Urinary bladder (tissue), 3 donors: ENCODE measurements at regions not wholly inside any gene's neighbourhood (a gene's known extent, or its start where the extent isn't known, plus 50 kb on each side); places are given as distances from the start of the nearest gene placed in this dataset.
"Not testable (repeated sequence)": the region's sequence is repeated elsewhere in the genome, so short reads cannot be mapped to it uniquely, and the experiment has no call there.

ENCODE experiments used
- DNase-seq: peaks from one replicate; pipeline ENCODE4 v3.0.0-alpha.2; 2015; ENCODE audit errors: extremely low spot score
- H3K27ac ChIP-seq: one replicate; pipeline ENCODE4 v1.5.1; 2013; ENCODE audit warnings: low read depth, mild to moderate bottlenecking, moderate library complexity
- H3K36me3 ChIP-seq: one replicate; pipeline ENCODE4 v1.6.1; 2013; ENCODE audit warnings: mild to moderate bottlenecking, moderate library complexity; ENCODE audit not compliant: insufficient read depth
- H3K4me1 ChIP-seq: one replicate; pipeline ENCODE4 v1.6.1; 2013; ENCODE audit warnings: mild to moderate bottlenecking, moderate library complexity; ENCODE audit not compliant: insufficient read depth
- H3K4me3 ChIP-seq: one replicate; pipeline ENCODE4 v1.5.1; 2013; ENCODE audit warnings: low read depth, low read length
- WGBS: extraction: QIAGEN DNeasy Blood & Tissue Kit; methylation state at CpG from one replicate; pipeline ENCODE4 v1.1.7; 2013; 5-methylcytosine and 5-hydroxymethylcytosine counted together
- donor health status: healthy with polysubstance abuse.
- donor health status: healthy.

DNA sequence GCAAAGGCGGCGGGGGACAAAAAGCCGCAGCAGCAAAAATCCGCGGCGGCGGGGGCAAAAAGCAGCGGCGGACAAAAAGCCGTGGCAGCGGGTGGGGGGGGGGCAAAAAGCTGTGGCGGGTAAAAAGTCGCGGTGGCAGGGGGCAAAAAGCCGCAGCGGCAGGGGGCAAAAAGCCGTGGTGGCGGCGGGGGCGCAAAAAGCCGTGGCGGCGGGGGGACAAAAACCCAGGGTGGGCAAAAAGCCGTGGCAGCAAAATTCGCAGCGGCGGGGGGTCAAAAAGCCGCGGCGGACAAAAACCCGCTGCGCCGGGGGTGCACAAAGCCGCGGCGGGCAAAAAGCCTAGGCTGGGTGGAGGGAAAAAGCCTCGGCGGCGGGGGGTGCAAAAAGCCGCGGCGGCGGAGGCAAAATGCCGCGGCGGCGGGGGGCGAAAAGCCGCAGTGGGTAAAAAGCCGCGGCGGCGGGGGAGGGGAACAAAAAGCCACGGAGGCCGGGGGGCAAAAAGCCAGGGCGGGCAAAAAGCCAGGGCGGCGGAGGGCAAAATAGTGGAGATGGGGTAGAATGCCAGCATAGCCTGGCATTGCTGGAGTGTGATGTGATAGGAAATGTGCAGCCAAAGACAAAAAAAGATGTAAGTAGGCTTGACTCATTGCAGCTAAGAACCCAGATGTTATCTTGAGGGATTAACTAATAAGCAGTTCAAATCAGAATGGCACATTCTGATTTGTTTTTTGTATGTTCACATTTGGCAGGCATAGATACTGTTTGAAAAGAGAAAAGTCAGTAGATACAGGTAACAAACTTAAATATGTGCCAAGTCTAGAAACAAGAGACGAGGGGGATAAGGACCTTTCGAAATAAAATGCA lies 1076.3 kb downstream of the RPIA start:
- WGBS = 14% methylated on average over 60 of the region's 60 CpGs
- Histone ChIP-seq H3K27ac (no peak overlapping the region), H3K4me3 (no peak overlapping the region), H3K36me3 (no peaks in the 10 kb centered on the region), H3K4me1 (no peaks in the 10 kb centered on the region)
- DNase-seq = no peak

DNA sequence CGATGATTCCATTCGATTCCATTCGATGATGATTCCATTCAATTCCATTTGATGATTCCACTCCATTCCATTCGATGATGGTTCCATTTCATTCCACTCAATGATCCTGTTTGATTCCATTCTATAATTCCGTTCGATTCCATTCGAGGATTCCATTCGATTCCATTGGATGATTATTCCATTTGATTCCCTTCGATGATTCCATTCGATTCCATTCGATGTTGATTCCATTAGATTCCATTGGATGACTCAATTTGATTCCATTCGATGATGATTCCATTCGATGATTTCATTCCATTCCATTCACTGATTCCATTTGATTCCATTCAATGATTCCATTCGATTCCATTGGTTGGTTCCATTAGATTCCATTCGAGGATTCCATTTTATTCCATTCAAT lies 1084.4 kb downstream of the RPIA start:
- H3K36me3 ChIP-seq = no peaks in the 10 kb centered on the region

DNA sequence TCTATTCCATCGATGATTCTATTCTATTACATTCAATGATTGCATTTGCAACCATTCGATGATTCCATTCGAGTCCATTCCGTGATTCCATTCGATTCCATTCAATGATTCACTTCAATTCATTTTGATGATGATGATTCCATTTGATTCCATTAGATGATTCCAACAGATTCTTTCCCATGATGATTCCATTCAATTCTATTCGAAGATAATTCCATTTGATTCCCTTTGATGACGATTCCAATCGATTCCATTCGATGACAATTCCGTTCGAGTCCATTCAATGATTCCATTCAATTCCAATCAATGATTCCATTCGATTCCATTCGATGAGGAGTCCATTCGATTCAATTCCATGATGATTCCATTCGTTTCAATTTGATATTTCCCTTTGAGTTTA lies 1088.8 kb downstream of the RPIA start:
- DNase-seq = no peak
- no peak overlapping the region for H3K27ac ChIP-seq
- H3K36me3 ChIP-seq = no peaks in the 10 kb centered on the region
- WGBS = 78% methylated on average over 15 of the region's 15 CpGs
- no peak overlapping the region for H3K4me3 ChIP-seq
- no peaks in the 10 kb centered on the region for H3K4me1 ChIP-seq

More for the DNA sequence above, 1084.4 kb downstream of the RPIA start:
- Histone ChIP-seq H3K4me3 (no peak overlapping the region), H3K4me1 (no peaks in the 10 kb centered on the region), H3K27ac (no peak overlapping the region)
- DNase-seq = no peak
- WGBS = 83% methylated on average over 15 of the region's 15 CpGs

DNA sequence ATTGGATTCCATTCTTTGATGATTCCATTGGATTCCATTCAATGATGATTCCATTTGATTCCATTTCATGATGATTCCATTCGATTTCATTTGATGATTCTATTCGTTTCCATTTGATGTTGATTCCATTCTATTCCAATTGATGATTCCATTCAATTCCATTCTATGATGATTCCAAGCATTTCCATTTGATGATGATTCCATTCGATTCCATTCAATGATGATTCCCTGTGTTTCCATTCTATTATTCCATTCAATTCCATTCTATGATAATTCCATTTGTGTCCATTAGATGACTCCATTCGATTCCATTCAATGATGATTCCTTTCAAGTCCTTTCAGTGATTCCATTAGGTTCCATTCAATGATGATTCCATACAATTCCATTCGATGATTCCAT lies 1090.5 kb downstream of the RPIA start:
- WGBS = 53% methylated on average over 5 of the region's 5 CpGs
- Histone ChIP-seq H3K36me3 (no peaks in the 10 kb centered on the region), H3K4me1 (no peaks in the 10 kb centered on the region), H3K4me3 (no peak overlapping the region), H3K27ac (no peak overlapping the region)
- no peak for DNase-seq

DNA sequence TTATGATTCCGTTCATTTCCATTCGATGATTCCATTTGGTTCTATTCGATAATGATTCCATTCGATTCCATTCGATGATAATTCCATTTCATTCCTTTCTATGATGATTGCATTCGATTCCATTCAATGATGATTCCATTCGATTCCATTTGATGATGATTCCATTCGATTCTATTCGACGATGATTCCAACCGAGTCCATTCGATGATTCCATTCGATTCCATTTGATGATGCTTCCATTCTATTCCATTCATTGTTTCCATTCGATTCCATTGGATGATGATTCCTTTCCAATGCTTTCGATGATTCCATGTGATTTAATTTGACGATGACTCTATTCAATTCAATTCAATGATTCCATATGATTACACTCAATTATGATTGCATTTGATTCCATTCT lies 1093.5 kb downstream of the RPIA start:
- no peak overlapping the region for H3K27ac ChIP-seq
- H3K36me3 ChIP-seq = no peaks in the 10 kb centered on the region
- DNase-seq = no peak
- no peaks in the 10 kb centered on the region for H3K4me1 ChIP-seq
- no peak overlapping the region for H3K4me3 ChIP-seq
- WGBS = 86% methylated on average over 16 of the region's 16 CpGs

DNA sequence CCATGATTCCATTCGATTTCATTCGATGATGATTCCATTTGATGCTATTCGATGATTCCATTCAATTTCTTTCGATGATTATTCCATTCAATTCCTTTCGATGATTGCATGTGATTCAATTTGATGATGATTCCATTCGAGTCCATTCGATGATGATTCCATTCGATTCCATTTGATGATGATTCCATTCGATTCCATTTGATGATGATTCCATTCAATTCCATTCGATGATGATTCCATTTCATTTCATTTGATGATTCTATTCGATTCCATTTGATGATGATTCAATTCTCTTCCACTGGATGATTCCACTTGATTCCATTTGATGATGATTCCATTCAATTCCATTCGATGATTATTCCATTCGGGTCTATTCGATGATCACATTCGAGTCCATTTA lies 1094.1 kb downstream of the RPIA start:
- 78% methylated on average over 15 of the region's 15 CpGs for WGBS
- not testable (repeated sequence) for H3K4me3 ChIP-seq, H3K27ac ChIP-seq, H3K4me1 ChIP-seq, H3K36me3 ChIP-seq, DNase-seq

DNA sequence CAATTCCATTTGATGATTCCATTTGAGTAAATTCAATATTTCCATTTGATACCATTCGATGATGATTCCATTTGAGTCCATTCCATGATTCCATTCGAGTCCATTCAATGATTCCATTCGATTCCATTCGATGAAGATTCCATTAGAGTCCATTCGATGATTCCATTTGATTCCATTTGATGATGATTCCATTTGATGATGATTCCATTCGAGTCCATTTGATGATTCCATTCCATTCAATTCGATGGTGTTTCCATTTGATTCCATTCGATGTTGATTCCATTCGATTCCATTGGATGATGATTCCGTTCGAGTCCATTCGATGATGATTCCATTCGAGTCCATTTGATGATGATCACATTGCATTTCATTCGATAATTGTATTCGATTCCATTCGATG lies 1095.2 kb downstream of the RPIA start:
- H3K4me3 ChIP-seq, H3K36me3 ChIP-seq, H3K27ac ChIP-seq, DNase-seq, H3K4me1 ChIP-seq: not testable (repeated sequence)
- WGBS = 79% methylated on average over 16 of the region's 16 CpGs

DNA sequence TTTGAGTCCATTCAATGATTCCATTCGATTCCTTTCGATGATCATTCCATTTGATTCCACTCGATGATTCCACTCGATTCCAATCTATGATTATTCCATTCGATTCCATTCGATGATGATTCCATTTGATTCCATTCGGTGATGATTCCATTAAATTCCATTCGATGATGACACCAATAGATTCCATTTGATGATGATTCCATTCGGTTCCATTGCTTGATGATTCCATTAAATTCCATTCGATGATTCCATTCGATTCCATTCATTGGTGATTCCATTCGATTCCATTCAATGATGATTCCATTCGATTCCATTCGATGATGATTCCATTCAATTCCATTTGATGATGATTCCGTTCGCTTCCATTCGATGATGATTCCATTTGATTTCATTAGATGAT lies 1104.1 kb downstream of the RPIA start:
- not testable (repeated sequence) for H3K4me3 ChIP-seq, H3K27ac ChIP-seq, H3K36me3 ChIP-seq, H3K4me1 ChIP-seq, DNase-seq
- 82% methylated on average over 17 of the region's 17 CpGs for WGBS

DNA sequence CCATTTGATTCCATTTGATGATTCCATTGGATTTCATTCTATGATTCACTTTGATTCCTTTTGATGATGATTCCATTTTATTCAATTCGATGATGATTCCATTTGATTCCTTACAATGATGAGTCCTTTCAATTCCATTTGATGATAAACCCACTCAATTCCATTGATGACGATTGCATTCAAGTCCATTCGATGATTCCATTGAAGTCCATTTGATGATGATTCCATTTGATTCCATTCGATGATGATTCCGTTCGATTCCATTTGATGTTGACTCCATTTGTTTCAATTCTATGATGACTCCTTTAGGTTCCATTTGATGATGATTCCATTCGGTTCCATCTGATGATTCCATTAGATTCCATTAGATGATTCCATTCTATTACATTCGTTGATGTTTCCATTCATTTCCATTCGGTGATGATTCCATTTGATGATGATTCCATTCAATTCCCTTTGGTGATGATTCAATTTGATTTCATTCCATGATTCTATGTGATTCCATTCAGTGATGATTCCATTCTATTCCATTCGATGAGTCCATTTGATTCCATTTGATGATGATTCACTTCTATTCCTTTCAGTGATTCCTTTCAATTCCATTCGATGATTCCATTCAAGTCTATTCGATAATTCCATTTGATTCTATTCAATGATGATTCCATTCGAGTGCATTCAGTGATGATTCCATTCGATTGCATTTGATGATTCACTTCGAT lies 1106.0 kb downstream of the RPIA start:
- DNase-seq = no peak
- Histone ChIP-seq H3K27ac (no peak overlapping the region), H3K36me3 (no peaks in the 10 kb centered on the region), H3K4me3 (no peak overlapping the region), H3K4me1 (no peaks in the 10 kb centered on the region)
- WGBS = 73% methylated on average over 15 of the region's 15 CpGs

DNA sequence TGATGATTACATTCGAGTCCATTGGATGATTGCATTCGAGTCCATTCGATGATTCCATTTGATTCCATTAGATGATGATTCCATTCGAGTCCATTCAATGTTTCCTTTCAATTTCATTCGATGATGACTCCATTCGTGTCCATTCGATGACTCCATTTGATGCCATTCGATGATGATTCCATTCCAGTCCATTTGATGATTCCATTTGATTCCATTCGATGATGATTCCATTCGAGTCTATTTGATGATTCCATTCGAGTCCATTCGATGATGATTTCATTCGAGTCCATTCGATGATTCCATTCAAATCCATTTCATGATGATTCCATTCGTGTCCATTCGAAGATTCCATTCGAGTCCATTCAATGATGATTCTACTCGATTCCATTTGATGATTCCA lies 1109.7 kb downstream of the RPIA start:
- H3K4me1 ChIP-seq, H3K36me3 ChIP-seq, H3K4me3 ChIP-seq, DNase-seq, H3K27ac ChIP-seq: not testable (repeated sequence)
- 75% methylated on average over 18 of the region's 18 CpGs for WGBS

DNA sequence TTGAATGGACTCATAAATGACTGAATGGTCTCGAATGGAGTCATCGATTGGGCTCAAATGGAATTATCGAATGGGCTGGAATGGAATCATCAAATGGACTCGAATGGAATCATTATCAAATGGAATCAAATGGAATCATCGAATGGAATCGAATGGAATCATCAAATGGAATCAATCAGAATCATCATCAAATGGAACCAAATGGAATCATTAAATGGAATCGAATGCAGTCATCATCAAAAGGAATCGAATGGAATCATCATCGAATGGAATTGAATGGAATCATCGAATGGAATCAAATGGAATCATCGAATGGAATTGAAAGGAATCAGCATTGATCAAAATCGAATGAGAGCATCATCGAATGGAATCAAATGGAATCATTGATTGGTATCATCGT lies 1114.9 kb downstream of the RPIA start:
- not testable (repeated sequence) for DNase-seq, H3K4me3 ChIP-seq, H3K27ac ChIP-seq, H3K36me3 ChIP-seq, H3K4me1 ChIP-seq
- WGBS = 75% methylated on average over 14 of the region's 14 CpGs

DNA sequence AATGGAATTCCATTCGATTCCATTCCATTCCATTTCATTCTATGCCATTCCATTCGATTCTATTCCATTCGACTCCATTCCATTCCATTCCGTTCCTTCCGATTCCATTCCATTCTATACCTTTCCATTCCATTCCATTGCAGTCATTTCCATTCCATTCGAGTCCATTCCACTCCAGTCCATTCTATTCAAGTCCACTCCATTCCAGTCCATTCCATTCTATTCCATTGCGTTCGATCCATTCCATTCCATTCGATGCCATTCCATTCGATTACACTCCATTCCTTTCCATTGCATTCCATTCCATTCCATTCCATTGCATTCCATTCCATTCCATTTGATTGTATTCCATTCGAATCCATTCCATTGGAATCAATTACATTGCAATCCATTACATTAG lies 1119.8 kb downstream of the RPIA start:
- DNase-seq = no peak
- no peak overlapping the region for H3K27ac ChIP-seq
- H3K36me3 ChIP-seq = no peaks in the 10 kb centered on the region
- H3K4me1 ChIP-seq = no peaks in the 10 kb centered on the region
- H3K4me3 ChIP-seq = no peak overlapping the region
- WGBS = 69% methylated on average over 11 of the region's 11 CpGs

DNA sequence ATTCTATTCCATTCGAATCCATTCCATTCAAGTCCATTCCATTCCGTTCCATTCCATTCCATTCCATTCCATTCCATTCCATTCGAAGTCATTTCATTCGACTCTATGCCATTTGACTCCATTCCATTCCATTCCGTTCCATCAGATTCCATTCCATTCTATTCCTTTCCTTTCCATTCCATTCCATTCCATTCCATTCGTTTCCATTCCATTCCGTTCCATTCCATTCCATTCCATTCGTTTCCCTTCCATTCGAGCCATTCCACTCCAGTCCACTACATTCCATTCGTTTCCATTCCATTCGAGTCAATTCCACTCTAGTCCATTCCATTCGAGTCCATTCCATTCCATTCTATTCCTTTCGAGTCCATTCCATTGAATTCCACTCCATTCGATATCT lies 1120.4 kb downstream of the RPIA start:
- not testable (repeated sequence) for H3K36me3 ChIP-seq
- 72% methylated on average over 14 of the region's 14 CpGs for WGBS

DNA sequence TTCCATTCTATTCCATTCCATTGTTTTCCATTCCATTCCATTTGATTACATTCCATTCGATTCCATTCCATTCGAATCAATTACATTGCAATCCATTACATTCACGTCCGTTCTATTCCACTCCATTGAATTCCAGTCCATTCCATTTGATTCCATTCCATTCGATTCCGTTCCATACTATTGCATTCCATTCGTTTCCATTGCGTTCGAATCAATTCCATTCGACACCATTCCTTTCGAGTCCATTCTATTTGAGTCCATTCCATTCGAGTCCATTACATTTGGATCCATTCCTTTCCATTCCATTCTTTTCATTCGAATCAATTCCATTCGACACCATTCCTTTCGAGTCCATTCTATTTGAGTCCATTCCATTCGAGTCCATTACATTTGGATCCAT lies 1122.9 kb downstream of the RPIA start:
- H3K36me3 ChIP-seq, H3K4me3 ChIP-seq, H3K27ac ChIP-seq, H3K4me1 ChIP-seq, DNase-seq: not testable (repeated sequence)
- WGBS = 85% methylated on average over 16 of the region's 16 CpGs

More for the DNA sequence above, 1120.4 kb downstream of the RPIA start:
- not testable (repeated sequence) for H3K4me3 ChIP-seq, DNase-seq, H3K27ac ChIP-seq, H3K4me1 ChIP-seq
